NCI-H69 (cell line): ENCODE measurements at regions not wholly inside any gene's neighbourhood (a gene's known extent, or its start where the extent isn't known, plus 50 kb on each side); places are given as distances from the start of the nearest gene placed in this dataset.

ENCODE experiments used
- DNase-seq: peaks from one replicate; lab custom pipeline; 2025; lab: John Stamatoyannopoulos, UW

GRCh38 chr11:32317643-32318042 is 117.7 kb downstream of the WT1 start:
- no peak for DNase-seq

DNA sequence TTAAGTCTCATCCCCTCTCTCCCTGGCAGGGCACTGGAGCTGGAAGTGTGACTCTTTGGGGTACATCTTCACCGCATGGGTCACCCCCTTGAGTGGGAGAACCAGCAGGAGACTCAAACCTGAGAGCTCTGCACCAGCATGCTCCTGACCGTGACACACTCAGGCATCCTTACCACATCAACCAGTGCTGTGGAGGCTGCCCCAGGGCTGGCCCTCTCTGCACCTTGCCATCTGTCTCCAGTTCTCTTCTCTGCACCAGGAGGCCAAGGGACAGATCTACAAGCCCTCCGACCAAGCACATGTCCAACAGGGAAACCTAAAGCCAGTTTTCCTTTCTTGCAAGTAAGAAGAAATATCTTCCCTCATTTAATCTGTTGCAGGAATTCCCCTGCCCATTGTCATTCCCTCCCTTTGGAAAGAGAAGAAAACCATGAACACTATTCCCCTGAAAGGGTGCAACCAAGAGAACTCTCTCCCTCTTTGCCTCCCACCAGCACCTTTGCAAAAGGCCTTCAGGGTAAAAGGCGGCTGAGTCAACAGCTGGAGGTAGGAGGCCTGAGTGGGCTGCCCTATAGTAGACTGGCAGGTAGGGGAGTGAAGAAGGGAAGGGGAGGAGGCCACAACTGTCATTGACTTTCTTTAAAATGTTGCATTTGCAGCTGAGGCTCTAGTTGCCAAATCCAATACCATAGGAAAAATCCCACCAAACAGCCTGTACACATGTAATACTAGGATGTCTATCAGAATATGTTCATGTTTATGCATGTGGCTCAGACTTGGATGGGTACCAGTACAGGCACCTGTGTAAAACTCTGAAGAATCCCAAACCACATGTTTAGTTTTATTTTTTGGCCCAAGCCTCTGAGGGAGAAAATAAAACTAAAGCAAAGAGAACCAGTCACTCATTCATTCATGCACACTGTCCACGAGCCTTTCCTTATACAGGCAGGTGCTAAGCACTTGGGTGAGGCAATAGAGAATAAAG is 117.0 kb downstream of the WT1 start:
- DNase-seq: no peak

- DNase-seq: no peak
These were observed 111.6 kb downstream of the WT1 start for GRCh38 chr11:32323814-32324130.

GRCh38 chr11:32325187-32325586 is 110.2 kb downstream of the WT1 start:
- no peak for DNase-seq

DNA sequence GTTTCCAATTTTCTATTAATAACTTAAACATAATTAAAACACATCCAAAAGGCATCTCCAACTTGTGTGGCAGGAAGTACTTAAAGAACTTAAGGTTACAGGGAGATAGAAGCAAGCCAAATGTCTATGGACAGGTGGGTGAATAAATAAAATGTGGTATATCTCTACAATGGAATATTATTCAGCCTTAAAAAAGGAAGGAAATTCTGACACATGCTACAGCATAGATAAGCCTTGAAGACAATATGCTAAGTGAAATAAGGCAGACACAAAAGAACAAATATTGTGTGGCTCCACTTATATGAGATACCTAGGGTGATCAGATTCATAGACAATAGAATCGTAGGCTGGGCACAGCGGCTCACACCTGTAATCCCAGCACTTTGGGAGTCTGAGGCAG is 109.6 kb downstream of the WT1 start:
- DNase-seq: no peak

DNA sequence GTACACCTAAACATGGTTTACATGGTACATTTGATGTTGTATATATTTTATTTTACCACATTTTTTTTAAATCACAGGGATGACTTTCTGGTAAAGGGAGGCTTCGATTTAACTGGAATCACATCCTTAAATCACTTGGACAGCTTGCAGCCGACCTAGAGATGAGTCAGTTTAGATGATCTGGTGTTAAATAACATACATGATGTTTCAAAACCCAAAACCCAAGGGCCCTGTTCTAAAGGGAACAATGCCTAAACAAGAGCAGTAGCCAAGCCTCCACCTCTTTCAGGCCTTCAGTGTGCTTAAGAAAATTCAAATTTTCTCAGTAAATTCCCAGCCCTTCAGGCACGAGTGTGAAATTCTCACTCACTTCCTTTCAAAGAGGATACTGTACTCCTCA is 108.8 kb downstream of the WT1 start:
- DNase-seq: no peak

- no peak for DNase-seq
These were observed 106.9 kb downstream of the WT1 start for GRCh38 chr11:32328392-32328791.

DNA sequence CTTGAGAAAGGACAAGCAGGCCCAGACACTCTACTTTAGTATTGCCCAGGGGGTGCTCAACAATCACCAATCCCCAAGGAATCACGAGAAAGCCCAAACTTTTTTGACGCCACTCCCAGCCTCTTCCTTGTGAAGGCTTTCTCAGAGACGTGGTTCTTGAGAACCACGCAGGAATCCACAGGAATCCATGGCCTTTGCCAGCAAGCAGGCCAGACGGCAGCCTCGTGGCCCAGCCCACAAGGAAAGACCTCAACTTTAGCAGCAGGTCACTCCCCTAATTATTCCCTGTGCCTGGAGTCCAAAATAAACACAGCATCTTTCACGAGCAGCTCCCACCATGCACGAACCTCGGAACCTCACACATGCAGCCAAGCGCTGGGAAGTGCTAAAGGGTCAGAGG is 104.2 kb downstream of the WT1 start:
- DNase-seq: no peak

- no peak for DNase-seq
These were observed 103.5 kb downstream of the WT1 start for GRCh38 chr11:32331792-32332191.

DNA sequence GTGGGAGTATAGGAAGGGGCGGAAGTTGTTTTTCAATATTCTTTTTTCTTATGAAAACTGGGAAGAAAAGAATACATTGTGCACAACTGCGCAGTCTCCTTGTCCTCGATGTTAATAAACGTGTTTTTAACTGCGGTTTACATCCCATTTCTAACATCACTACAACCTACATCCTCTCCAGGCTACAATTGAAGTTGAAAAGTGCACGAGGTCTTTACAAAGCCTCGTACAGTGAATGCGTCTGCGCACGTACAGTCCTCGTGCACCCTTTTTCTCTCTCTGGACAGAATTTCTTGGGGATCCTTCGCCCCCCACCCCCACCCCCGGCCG is 102.4 kb downstream of the WT1 start:
- no peak for DNase-seq

DNA sequence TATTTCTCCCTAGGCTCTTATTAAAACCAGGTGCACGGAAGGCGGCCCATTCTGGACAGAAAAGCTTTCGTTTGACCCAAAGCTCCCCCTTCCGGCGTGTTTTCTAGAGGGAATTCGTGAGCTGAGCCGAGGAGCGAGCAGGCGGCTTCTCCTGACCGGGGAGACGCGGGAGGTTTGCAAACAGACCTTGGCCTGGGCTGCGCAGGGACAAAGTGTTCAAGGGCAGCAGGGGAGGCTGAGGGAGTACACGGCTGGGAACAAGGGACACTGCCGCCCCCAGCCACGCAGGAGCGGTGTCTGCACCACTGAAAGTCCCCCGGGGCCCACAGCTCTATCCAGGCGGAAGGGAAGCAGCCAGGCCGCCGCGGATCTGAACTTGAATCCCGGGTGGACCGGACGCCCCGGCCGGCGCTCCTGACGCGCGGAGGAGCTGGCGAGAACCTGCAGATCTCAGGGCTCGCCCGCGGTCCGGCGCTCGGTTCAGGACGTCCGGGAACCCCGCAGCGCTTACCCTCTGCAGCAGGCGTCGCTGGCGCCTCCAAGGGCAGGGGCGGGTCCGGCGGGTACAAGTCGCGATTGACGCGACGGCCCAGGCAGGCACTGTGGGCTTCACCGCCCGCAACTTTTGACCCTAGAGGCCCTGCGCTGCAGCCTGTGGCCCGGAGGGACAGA is 101.9 kb downstream of the WT1 start:
- peak; percentile 48 for DNase-seq

DNA sequence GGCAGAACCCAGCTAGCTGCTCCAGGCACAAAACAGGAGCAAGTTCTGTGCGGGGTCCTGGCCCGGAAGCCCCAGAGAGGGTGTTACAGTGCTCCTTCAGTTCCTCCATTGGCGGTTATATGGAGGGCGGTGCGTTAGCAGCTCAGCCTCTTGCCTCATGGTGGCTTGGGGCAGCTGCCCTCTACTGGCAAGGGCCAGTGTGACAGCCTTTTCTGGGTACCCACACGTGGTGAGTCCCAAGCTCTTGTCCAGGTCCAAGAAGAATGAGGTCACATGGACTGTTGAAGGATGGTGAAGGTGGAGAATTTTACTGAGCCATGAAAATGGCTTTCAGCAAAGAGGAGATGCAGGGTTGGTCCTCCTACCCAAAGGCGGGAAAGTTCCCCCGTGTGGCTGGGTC is 100.5 kb downstream of the WT1 start:
- peak; percentile 21 for DNase-seq
